Activated T-helper 2 cell treated with anti-CD3 and anti-CD28 coated beads, Interferon-gamma antibody, Interleukin-2, Interleukin-4, amounts not matched to agents 10 μg/mL and 5 μg/mL and 100 μg/mL, durations not matched to agents 14 hours and 24 hours and 36 hours (primary cell): ENCODE measurements at regions not wholly inside any gene's neighbourhood (a gene's known extent, or its start where the extent isn't known, plus 50 kb on each side); places are given as distances from the start of the nearest gene placed in this dataset.

Experiments used
- DNase-seq: peaks from one replicate; pipeline ENCODE4 v3.0.0; 2021; ENCODE audit warnings: low spot score
- H3K27ac Mint-ChIP-seq: one replicate; pipeline ENCODE4 v1.8.0; 2021; ENCODE audit warnings: mixed read lengths
- H3K27me3 Mint-ChIP-seq: one replicate; pipeline ENCODE4 v1.8.0; 2021; ENCODE audit warnings: low read depth, mixed read lengths
- H3K36me3 Mint-ChIP-seq: one replicate; pipeline ENCODE4 v1.8.0; 2021; ENCODE audit warnings: low read depth, mixed read lengths
- H3K4me1 Mint-ChIP-seq: one replicate; pipeline ENCODE4 v1.8.0; 2021; ENCODE audit warnings: low read depth, mixed read lengths
- H3K4me3 Mint-ChIP-seq: one replicate; pipeline ENCODE4 v1.8.0; 2021; ENCODE audit warnings: low read depth, mild to moderate bottlenecking, moderate library complexity, mixed read lengths
- H3K9me3 Mint-ChIP-seq: one replicate; pipeline ENCODE4 v1.8.0; 2021; ENCODE audit warnings: mixed read lengths
- intact Hi-C: fragments of 100-400 bp; cut with micrococcal nuclease; formaldehyde crosslinking; loops from one replicate; pipeline ENCODE4 v1.15.1; 2023

- no peak for DNase-seq
- no peaks in the 10 kb centered on the region for H3K4me1 Mint-ChIP-seq
- H3K27me3 Mint-ChIP-seq: peaks cover 7% of the 10 kb centered on the region
- no peak overlapping the region for H3K27ac Mint-ChIP-seq
- H3K4me3 Mint-ChIP-seq: no peak overlapping the region
- H3K9me3 Mint-ChIP-seq: no peaks in the 10 kb centered on the region
- no peaks in the 10 kb centered on the region for H3K36me3 Mint-ChIP-seq
- intact Hi-C loops: no loop called here
These were observed 70.3 kb downstream of the TNFSF18 start for GRCh38 chr1:172980456-172980855.

- Mint-ChIP-seq H3K36me3 (no peaks in the 10 kb centered on the region), H3K27me3 (peaks cover 7% of the 10 kb centered on the region), H3K4me3 (no peak overlapping the region), H3K9me3 (no peaks in the 10 kb centered on the region), H3K27ac (no peak overlapping the region), H3K4me1 (no peaks in the 10 kb centered on the region)
- intact Hi-C loops: no loop called here
- no peak for DNase-seq
These were observed 69.8 kb downstream of the TNFSF18 start for GRCh38 chr1:172980971-172981370.
